Sigmoid colon (tissue), 4 donors: ENCODE measurements at regions not wholly inside any gene's neighbourhood (a gene's known extent, or its start where the extent isn't known, plus 50 kb on each side); places are given as distances from the start of the nearest gene placed in this dataset.

Source experiments
- EP300 ChIP-seq, 4 donors: sonication (generic); formaldehyde crosslinking; IDR thresholded peaks; one replicate each; pipeline ENCODE4 v1.6.1; 2017; ENCODE audit warnings: antibody characterized with exemption in 4 of 4
- POLR2A ChIP-seq, 2 donors: fragments of 450-650 bp; IDR thresholded peaks; one replicate each; pipeline ENCODE4 v1.6.1; 2016; ENCODE audit warnings: antibody characterized with exemption in 2 of 2, mild to moderate bottlenecking in 2 of 2, moderate library complexity in 2 of 2
- TF ChIP-seq, protein P1 (sequence below), 4 experiments: fragments of 450-650 bp in 3 of 4; fragments of 200-600 bp in 1 of 4; IDR thresholded peaks; one replicate each; pipeline ENCODE4 v1.5.1; 2016 to 2019; ENCODE audit warnings: antibody characterized with exemption in 4 of 4, mild to moderate bottlenecking in 3 of 4, moderate library complexity in 2 of 4

DNA sequence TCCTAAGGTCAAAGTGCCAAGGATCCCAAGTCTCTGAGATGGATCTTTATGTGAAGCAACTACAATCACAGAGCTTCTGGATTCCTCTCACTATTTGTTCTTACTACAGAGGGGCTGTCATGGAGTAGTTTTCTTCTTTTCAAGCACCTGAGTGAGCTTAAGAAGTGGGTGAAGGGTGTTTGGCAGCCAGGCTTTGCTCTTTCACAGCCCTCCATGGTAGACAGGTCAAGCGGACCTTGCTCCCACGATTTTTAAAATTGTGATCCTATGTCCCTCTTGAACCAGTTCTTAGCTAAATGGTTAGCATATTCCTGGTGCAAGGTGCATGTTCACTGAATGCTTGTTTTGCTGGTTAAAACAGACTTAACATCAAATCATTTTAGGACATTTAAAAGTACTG, 332.2 kb downstream of the GADD45G start:
- TF ChIP-seq, protein P1, sequence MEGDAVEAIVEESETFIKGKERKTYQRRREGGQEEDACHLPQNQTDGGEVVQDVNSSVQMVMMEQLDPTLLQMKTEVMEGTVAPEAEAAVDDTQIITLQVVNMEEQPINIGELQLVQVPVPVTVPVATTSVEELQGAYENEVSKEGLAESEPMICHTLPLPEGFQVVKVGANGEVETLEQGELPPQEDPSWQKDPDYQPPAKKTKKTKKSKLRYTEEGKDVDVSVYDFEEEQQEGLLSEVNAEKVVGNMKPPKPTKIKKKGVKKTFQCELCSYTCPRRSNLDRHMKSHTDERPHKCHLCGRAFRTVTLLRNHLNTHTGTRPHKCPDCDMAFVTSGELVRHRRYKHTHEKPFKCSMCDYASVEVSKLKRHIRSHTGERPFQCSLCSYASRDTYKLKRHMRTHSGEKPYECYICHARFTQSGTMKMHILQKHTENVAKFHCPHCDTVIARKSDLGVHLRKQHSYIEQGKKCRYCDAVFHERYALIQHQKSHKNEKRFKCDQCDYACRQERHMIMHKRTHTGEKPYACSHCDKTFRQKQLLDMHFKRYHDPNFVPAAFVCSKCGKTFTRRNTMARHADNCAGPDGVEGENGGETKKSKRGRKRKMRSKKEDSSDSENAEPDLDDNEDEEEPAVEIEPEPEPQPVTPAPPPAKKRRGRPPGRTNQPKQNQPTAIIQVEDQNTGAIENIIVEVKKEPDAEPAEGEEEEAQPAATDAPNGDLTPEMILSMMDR (IDR thresholded peaks at IDR 0.05) = no peak
- TF ChIP-seq EP300 (IDR thresholded peaks at IDR 0.05) (no peak), POLR2A (IDR thresholded peaks at IDR 0.05) (no peak)
